ACHN (cell line): ENCODE measurements at regions not wholly inside any gene's neighbourhood (a gene's known extent, or its start where the extent isn't known, plus 50 kb on each side); places are given as distances from the start of the nearest gene placed in this dataset.
A peak's percentile ranks its signal among the peaks of the same experiment; 100 is the strongest.
"Not testable (repeated sequence)": the region's sequence is repeated elsewhere in the genome, so short reads cannot be mapped to it uniquely, and the experiment has no call there.

Experiments used
- DNase-seq: peaks from one replicate; pipeline ENCODE4 v3.0.0-alpha.2; 2015
- in situ Hi-C: cut with HindIII; loops from 2 replicates; pipeline ENCODE4 v1.10.0; 2017; ENCODE audit warnings: low sequenced_read_pairs, low pct_ligation_motif_present, low pct_unique_long_range_greater_than_20kb

- in situ Hi-C loops: no loop called here
- no peak for DNase-seq
Measured at GRCh38 chr2:78201064-78201575, 678.9 kb upstream of the LRRTM4 start.

- DNase-seq: no peak
- in situ Hi-C loops: no loop called here
Measured at GRCh38 chr2:78202366-78202765, 680.2 kb upstream of the LRRTM4 start.

GRCh38 chr2:78202986-78203670, 681.0 kb upstream of the LRRTM4 start:
- in situ Hi-C loops: no loop called here
- peak; percentile 19 for DNase-seq

GRCh38 chr2:78218066-78218465, 695.9 kb upstream of the LRRTM4 start:
- in situ Hi-C loops: no loop called here
- DNase-seq: no peak

GRCh38 chr2:78237704-78238103, 715.5 kb upstream of the LRRTM4 start:
- in situ Hi-C loops: no loop called here
- no peak for DNase-seq

GRCh38 chr2:78245394-78246135, 723.4 kb upstream of the LRRTM4 start:
- in situ Hi-C loops: no loop called here
- no peak for DNase-seq

GRCh38 chr2:78251708-78252107, 729.5 kb upstream of the LRRTM4 start:
- DNase-seq: no peak
- in situ Hi-C loops: no loop called here

GRCh38 chr2:78260861-78261260, 738.7 kb upstream of the LRRTM4 start:
- DNase-seq: no peak
- in situ Hi-C loops: no loop called here

GRCh38 chr2:78261454-78261853, 739.3 kb upstream of the LRRTM4 start:
- no peak for DNase-seq
- in situ Hi-C loops: no loop called here

- DNase-seq, in situ Hi-C loops: not testable (repeated sequence)
Measured at GRCh38 chr2:78262089-78262488, 739.9 kb upstream of the LRRTM4 start.

GRCh38 chr2:78262713-78263375, 740.7 kb upstream of the LRRTM4 start:
- DNase-seq: no peak
- in situ Hi-C loops: no loop called here

- in situ Hi-C loops: no loop called here
- no peak for DNase-seq
Measured at GRCh38 chr2:78263571-78263970, 741.4 kb upstream of the LRRTM4 start.

- DNase-seq: no peak
- in situ Hi-C loops: no loop called here
Measured at GRCh38 chr2:78264130-78264529, 742.0 kb upstream of the LRRTM4 start.

GRCh38 chr2:78281164-78281563, 744.3 kb upstream of the REG3G start:
- no peak for DNase-seq
- in situ Hi-C loops: no loop called here

- no peak for DNase-seq
- in situ Hi-C loops: no loop called here
Measured at GRCh38 chr2:78290581-78291214, 734.8 kb upstream of the REG3G start.

- no peak for DNase-seq
- in situ Hi-C loops: no loop called here
Measured at GRCh38 chr2:78293768-78294167, 731.7 kb upstream of the REG3G start.

- no peak for DNase-seq
- in situ Hi-C loops: no loop called here
Measured at GRCh38 chr2:78301166-78301789, 724.2 kb upstream of the REG3G start.

GRCh38 chr2:78304678-78305077, 720.8 kb upstream of the REG3G start:
- no peak for DNase-seq
- in situ Hi-C loops: no loop called here

- in situ Hi-C loops: no loop called here
- no peak for DNase-seq
Measured at GRCh38 chr2:78309460-78309859, 716.0 kb upstream of the REG3G start.
